Ecto neural progenitor cell (in vitro differentiated cells): ENCODE measurements at regions not wholly inside any gene's neighbourhood (a gene's known extent, or its start where the extent isn't known, plus 50 kb on each side); places are given as distances from the start of the nearest gene placed in this dataset.
"Not testable (repeated sequence)": the region's sequence is repeated elsewhere in the genome, so short reads cannot be mapped to it uniquely, and the experiment has no call there.

ENCODE experiments used
- DNase-seq: peaks from one replicate; pipeline ENCODE4 v3.0.0-alpha.2; 2018; ENCODE audit warnings: low spot score

GRCh38 chr14:101634850-101635748 lies 73.8 kb downstream of the DIO3 start:
- DNase-seq = no peak

DNA sequence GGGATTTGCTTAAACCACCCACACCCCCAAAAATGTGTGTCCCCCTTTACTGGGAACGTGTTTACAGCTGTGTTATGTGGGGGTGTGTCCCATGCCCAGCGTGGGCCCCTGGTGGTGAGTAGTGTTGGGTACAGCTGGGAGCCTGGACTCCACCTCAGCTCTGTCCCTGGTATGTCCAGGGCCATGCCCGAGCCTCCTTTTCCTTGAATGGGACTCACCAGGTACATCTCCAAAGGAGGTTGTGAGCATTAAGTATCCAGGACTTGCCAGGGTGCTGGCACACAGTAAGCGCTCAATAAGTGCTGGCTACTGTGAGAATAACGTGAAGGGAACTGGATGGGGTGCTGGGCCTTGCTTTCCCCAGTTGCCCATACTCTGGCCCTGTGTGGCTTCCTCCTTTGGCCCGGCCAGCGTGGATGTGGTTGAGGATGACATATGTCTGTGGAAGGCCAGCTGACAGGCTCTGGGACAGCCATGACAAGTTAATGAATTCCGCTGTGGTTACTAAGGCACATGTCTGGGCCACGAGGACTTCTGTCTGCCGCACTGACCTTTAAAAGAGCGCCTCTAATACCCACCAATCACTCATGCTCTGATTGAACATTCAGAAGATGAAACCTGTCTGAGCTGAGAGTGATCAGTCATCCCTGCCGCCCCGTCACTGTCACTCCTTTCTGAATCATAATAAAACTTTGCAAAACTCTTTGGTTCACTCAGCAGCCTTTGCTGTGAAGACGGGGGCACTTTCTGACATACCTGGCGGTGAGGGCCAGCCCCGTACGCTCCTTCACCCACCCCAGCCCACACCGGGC lies 74.7 kb downstream of the DIO3 start:
- DNase-seq = no peak

GRCh38 chr14:101639241-101639833 lies 78.0 kb downstream of the DIO3 start:
- DNase-seq = no peak

- no peak for DNase-seq
Observed at GRCh38 chr14:101643651-101644050, 82.4 kb downstream of the DIO3 start.

DNA sequence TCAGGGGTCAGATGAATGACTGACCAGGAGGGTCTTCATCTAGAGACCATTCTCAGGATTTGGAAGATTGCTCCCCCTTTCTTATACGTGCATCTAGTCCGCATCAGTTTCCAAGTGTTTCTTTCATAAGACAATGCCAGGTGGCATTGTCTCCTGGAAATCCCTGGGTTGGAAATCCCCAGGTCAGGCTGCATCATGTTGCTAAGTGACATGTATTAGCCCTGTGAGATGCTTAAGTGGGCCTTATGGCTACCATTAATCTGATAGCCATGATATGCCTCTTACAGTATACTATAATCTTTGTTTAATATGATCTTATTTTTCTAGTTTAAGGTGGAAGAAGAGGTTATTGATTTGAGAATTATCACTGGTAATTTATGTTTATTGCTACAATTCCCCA lies 92.8 kb downstream of the DIO3 start:
- DNase-seq = no peak

DNA sequence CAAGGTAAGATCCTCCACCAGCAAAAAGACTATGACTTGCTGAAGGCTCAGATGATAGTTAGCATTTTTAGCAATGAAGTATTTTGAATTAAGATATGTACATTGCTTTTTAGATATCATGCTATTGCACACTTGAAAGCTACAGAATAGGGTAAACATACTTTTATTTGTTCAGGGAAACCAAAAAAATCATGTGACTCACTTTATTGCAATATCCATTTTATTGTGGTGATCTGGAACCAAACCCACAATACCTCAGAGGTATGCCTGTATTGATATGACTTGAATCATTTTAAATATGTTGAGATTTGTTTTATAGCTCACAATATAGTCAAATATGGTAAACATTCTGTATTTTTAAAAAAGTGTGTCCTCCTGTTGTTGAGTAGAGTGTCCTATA lies 96.1 kb downstream of the DIO3 start:
- DNase-seq = no peak

DNA sequence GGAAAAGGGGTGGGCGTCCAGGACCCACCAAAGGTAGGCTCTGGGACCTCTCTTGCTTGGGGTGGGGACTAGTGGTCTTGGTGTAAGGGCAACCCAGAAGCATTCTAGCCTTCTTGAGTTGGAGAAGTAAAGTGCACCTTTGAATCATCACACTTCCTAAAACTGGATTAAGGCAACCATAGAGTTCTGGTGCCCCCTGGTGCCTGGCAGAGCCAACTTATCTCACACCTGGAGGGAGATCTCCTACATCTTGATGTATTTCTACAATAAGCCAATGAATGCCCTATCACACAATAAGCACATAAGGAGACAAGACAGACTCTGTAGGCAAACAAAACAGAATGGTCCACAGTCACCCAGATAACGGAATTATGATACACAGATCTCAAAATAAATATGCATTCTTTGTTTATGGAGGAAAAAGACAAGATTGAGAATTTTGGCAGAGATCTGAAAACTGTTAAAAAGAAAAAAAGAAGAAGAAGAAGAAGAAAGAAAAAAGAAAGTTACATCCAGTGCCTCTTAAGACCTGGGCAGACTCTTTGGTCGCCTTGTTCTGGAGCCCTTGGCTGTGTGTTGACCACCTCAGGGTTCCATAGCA lies 95.9 kb upstream of the PPP2R5C start:
- DNase-seq = peak; percentile 56

GRCh38 chr14:101666264-101666663 lies 95.2 kb upstream of the PPP2R5C start:
- no peak for DNase-seq

- no peak for DNase-seq
Observed at GRCh38 chr14:101669629-101670028, 91.9 kb upstream of the PPP2R5C start.

- no peak for DNase-seq
Observed at GRCh38 chr14:101673873-101674272, 87.6 kb upstream of the PPP2R5C start.

GRCh38 chr14:101675835-101676234 lies 85.7 kb upstream of the PPP2R5C start:
- DNase-seq = not testable (repeated sequence)

GRCh38 chr14:101677912-101678327 lies 83.6 kb upstream of the PPP2R5C start:
- not testable (repeated sequence) for DNase-seq

- DNase-seq = no peak
Observed at GRCh38 chr14:101681795-101682194, 79.7 kb upstream of the PPP2R5C start.

DNA sequence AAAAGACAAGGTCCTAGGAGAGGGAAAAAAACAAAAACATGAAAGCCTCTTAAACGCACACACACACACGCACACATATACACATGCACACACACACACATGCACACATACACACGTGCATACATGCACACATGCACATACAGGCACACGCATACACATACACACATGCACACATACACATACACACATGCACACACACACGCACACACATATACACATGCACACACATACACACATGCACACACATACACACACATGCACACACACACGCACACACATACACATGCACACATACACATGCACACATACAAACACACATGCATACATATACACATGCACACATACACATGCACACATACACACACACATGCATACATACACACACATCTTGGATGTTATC lies 78.1 kb upstream of the PPP2R5C start:
- no peak for DNase-seq

DNA sequence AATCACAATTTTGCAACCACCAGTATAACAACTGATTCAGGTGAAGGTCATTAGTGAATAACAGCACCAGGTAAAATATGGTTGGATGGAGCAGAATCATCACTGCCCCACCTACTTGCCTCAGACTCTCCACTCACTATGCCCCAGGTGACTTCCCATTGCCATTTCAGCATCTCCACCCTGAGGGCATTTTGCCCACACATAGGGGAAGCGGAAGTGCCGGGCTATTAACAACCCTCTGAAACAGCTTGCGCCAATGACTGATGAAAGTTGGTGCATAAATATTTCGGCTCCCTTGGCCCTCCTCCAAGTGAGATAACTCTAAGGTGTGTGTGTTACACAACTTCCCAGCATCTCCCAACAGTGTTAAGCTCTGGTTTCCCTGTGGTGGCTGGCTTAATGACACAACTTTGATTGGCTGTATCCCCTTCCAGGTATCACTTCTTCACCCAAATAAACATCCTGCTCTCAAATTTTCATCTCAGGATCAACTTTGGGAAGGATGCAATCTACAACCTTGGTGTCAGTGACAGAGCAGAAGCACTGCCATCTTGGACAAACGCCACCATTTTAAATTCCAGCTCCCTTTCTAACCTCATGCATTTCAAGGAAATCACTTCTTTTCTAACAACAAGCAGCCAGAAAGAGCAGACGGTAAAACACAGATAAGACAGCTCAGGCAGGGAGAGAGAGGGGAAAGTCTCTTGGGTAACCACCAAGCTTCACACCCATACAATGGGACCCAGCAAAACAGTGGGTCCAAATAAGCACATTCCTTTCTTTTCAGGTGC lies 73.6 kb upstream of the PPP2R5C start:
- no peak for DNase-seq

DNA sequence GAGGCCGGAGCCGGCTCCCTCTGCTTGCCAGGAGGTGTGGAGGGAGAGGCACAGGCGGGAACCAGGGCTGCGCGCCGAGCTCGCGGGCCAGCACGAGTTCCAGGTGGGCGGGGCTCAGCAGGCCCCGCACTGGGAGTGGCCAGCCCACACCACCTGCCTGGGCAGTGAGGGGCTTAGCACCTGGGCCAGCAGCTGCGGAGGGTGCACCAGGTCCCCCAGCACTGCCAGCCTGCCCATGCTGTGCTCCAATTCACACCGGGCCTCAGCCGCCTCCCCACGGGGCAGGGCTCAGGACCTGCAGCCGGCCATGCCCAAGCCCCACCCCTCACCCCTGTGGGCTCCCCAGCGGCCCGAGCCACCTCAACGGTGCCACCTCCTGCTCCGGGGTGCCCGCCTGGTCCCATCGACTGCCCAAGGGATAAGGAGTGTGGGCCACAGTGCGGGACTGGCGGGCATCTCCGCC lies 72.4 kb upstream of the PPP2R5C start:
- no peak for DNase-seq

DNA sequence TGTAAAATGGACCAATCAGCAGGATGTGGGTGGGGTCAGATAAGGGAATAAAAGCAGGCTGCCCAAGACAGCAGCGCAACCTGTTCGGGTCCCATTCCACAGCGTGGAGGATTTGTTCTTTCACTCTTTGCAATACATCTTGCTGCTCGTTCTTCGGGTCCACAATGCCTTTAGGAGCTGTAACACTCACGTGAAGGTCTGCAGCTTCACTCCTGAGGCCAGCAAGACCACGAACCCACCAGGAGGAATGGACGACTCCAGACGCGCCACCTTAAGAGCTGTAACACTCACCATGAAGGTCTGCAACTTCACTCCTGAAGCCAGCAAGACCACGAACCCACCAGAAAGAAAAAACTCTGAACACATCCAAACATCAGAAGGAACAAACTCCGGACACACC lies 71.5 kb upstream of the PPP2R5C start:
- DNase-seq = not testable (repeated sequence)

GRCh38 chr14:101695659-101696058 lies 65.8 kb upstream of the PPP2R5C start:
- no peak for DNase-seq

DNA sequence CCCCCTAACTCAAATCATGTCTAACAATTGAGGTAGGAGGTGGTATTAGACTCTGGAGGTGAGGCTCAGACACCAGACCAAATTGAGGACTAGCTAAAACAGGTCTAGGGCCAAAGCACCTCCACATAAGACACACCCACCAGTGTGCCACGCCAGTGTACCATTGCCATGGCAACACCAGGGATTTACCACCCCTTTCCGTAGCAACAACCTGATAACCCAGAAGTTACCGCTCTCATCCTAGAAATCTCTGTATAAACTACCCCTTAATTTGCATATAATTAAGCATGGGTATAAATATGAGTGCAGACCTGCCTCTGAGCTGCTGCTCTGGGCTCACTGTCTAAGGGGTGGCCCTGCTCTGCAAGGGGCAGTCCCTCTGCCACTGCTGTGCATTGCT lies 57.4 kb upstream of the PPP2R5C start:
- no peak for DNase-seq

DNA sequence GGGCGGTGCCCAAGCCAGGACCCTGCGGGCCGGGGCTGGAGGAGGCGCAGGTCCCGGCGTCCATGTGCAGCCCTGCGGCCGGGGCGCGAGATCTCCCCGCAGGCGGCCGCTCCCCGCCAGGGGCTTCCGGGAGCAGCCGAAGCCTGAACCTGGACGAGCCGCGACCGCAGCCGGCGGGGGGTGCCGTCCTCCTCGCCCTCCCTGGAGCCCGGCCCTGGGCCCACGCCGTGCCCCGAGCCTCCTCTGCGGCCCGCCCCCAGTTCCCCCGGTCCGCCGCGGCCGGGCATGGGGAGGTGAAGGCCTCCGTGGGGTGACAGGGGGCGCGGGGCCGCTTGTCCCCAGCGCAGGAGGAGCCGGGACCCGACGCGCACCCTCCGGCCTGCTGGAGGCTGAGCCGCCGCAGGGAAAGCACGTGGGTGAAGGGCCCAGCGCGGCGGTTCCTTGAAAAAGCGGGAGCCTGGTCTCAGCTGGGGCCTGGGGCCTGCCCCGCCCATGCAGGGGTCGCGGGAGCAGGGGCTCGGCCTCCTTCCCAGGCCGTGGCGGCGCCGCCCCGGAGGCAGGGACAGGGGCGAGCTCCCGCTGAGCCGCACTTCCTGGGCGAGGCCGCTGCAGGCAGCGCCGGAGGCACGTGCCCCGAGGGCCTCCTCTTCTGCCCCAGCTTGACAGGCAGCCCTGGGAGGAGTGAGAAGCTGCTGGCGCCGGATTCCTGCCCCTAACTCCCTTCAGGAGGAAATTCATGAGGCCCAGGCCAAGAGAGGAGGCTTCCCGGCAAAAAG lies 55.6 kb upstream of the PPP2R5C start:
- DNase-seq = peak; percentile 82
